GM20000 (cell line): ENCODE measurements at regions not wholly inside any gene's neighbourhood (a gene's known extent, or its start where the extent isn't known, plus 50 kb on each side); places are given as distances from the start of the nearest gene placed in this dataset.

ENCODE experiments used
- DNase-seq: peaks from one replicate; pipeline ENCODE4 v3.0.0; 2012; ENCODE audit warnings: low spot score
- CTCF ChIP-seq: IDR thresholded peaks from 2 replicates; pipeline ENCODE4 v1.5.1; 2012; ENCODE audit warnings: mild to moderate bottlenecking, control low read depth; ENCODE audit errors: extremely low read depth, missing control alignments

- no peak for TF ChIP-seq CTCF
- no peak for DNase-seq
Measured at GRCh38 chr9:124191691-124192395, 65.9 kb upstream of the NEK6 start.

DNA sequence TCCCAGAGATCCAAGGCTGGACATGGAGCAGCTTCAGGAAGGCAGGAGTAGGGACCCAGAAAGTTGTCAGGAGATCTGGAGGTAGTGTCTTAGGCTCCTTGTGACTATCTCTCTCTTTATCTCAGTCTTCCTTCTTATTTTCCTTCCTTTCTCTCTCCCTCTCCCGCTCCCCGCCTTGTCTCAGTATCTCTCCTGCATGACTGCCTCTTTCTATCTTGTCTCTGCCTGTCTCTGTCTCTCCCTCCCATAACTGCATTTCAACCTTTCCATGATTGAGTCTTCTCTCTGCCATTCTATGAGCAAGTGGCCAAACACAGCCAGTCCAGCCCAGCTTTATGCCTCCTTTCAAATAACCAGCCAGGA is 61.0 kb upstream of the NEK6 start:
- DNase-seq = no peak
- no peak for TF ChIP-seq CTCF

GRCh38 chr9:124197177-124198095 is 60.3 kb upstream of the NEK6 start:
- peak; percentile 65 for DNase-seq

GRCh38 chr9:124198331-124198730 is 59.4 kb upstream of the NEK6 start:
- TF ChIP-seq CTCF = no peak
- DNase-seq = no peak

More at GRCh38 chr9:124197177-124198095, 60.3 kb upstream of the NEK6 start:
- TF ChIP-seq CTCF = no peak

DNA sequence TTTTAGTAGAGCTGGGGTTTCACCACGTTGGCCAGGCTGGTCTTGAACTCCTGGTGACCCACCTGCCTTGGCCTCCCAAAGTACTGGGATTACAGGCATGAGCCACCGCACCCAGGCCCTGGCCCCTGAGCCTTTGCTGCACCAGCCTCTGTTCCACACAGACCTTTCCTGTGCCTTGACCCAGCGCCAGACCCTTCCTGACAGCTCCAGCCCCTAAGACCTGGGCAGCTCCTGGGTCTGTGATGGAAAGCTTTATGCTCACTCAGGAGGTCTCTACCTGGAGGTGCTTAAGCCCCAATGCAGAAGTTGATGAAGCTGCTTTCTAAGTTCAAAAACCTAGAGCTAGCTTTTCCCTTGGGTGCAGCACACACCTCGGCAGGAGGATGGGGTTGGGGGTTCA is 58.8 kb upstream of the NEK6 start:
- no peak for DNase-seq
- no peak for TF ChIP-seq CTCF

DNA sequence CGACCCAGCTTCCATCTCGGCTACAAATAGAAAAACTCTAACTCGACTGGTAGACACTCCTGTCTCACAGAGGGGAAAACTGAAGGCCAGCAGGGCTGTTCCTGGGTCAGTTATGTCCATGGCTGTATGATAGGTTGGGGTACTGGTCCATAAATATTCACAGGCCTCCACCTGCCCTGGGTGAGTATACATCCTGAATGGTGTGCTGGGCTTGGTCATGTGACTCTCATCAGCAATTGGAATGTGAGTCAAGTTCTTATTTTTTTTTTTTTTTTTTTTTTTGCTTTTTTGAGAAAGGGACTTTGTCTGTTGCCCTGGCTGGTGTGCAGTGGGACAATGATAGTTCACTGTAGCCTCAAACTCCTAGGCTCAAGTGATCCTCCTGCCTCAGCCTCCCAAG is 58.3 kb upstream of the NEK6 start:
- DNase-seq = no peak

More for the DNA sequence above, 58.3 kb upstream of the NEK6 start:
- TF ChIP-seq CTCF = no peak
